ENCODE measurements at regions not wholly inside any gene's neighbourhood (a gene's known extent, or its start where the extent isn't known, plus 50 kb on each side); places are given as distances from the start of the nearest gene placed in this dataset.
A peak's percentile ranks its signal among the peaks of the same experiment; 100 is the strongest.

- H3K27ac ChIP-seq = no peak overlapping the region
- no peaks in the 10 kb centered on the region for H3K9me3 ChIP-seq
- intact Hi-C loops (cut with DNase I) = loop anchor here in 7 of 10 donors (5.0 to 10.0 kb wide), 3 partner anchors 294 to 318 kb away; partner anchors contain the start of gene CCR5 (in 4 of the 7)
- no peak overlapping the region for H3K4me3 ChIP-seq
- ATAC-seq (no peak), DNase-seq (no peak)
- peaks cover 0 to 15% (median 0%) of the 10 kb centered on the region in 9 donors for H3K4me1 ChIP-seq
- H3K36me3 ChIP-seq = no peaks in the 10 kb centered on the region
- WGBS, 2 donors = 70 to 84% methylated on average over 6 of the region's 6 CpGs
- TF ChIP-seq, protein P1, sequence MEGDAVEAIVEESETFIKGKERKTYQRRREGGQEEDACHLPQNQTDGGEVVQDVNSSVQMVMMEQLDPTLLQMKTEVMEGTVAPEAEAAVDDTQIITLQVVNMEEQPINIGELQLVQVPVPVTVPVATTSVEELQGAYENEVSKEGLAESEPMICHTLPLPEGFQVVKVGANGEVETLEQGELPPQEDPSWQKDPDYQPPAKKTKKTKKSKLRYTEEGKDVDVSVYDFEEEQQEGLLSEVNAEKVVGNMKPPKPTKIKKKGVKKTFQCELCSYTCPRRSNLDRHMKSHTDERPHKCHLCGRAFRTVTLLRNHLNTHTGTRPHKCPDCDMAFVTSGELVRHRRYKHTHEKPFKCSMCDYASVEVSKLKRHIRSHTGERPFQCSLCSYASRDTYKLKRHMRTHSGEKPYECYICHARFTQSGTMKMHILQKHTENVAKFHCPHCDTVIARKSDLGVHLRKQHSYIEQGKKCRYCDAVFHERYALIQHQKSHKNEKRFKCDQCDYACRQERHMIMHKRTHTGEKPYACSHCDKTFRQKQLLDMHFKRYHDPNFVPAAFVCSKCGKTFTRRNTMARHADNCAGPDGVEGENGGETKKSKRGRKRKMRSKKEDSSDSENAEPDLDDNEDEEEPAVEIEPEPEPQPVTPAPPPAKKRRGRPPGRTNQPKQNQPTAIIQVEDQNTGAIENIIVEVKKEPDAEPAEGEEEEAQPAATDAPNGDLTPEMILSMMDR (IDR thresholded peaks at IDR 0.05) = no peak
- H3K27me3 ChIP-seq = no peaks in the 10 kb centered on the region
Measured at GRCh38 chr3:46080124-46080968, 53.1 kb upstream of the XCR1 start.

DNA sequence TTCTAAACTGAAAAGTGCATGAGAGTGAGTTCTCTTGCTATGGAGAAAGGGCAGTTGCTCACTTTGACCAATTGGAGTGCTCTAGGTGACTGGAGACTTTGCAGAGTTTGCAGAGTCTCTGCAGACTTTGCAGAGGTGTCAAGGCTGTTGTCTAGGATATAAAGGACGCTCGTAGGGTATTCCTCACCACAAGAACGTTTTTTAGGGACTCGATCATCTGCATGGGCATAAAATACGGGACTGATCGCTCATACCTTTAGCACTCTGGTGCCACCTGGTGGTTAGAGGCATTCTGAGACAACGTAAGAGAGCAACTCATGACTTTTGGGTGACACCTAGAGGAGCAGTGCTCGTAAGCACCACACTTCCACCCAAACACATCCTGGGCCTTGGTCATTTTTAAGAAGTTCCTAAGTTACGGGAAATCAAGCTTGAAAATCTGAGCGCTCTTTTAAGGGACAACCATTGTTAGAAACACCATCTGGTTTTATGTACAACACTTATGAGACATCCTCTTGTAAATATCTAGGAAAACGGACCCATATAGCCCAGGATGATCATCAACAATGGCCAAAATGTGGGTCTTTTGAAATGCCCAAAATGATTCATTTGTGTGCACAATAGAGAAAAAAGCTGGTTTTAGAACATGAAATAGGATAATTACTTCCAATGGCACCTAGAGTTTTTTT, 51.6 kb upstream of the XCR1 start:
- no peaks in the 10 kb centered on the region for H3K9me3 ChIP-seq
- ATAC-seq (peak; percentile 93 to 97 (median 95)), DNase-seq (peak; percentile 42 to 90)
- no peaks in the 10 kb centered on the region for H3K36me3 ChIP-seq
- intact Hi-C loops (cut with DNase I) = loop anchor here (1.0 to 10.0 kb wide), 9 partner anchors 140 to 318 kb away; partner anchors contain the start of gene LZTFL1 (in 2 of the 10)
- WGBS, 2 donors = 9 to 10% methylated on average over 11 of the region's 11 CpGs
- peak overlapping the region in 3 of 10 donors; percentile 23 to 28 (median 27) for H3K4me3 ChIP-seq
- H3K4me1 ChIP-seq = peaks cover 0 to 12% (median 0%) of the 10 kb centered on the region in 9 donors
- TF ChIP-seq, protein P1 (IDR thresholded peaks at IDR 0.05) = peak; percentile 82 to 100 (median 98)
- no peaks in the 10 kb centered on the region for H3K27me3 ChIP-seq
- H3K27ac ChIP-seq = no peak overlapping the region

Data from heart right ventricle (tissue), 16 donors.